ACC112 (cell line): ENCODE measurements at regions not wholly inside any gene's neighbourhood (a gene's known extent, or its start where the extent isn't known, plus 50 kb on each side); places are given as distances from the start of the nearest gene placed in this dataset.
"Not testable (repeated sequence)": the region's sequence is repeated elsewhere in the genome, so short reads cannot be mapped to it uniquely, and the experiment has no call there.

Source experiments
- H2AFZ ChIP-seq: fragments of 200-600 bp; sonication (generic); one replicate; pipeline ENCODE4 v1.6.0; 2017; ENCODE audit warnings: antibody characterized with exemption, low read length; ENCODE audit not compliant: unreplicated experiment
- H3K27ac ChIP-seq: fragments of 200-600 bp; sonication (generic); 2 replicates; pipeline ENCODE4 v1.5.1; 2014; ENCODE audit warnings: low read depth, mild to moderate bottlenecking, antibody characterized with exemption, low read length, moderate library complexity
- H3K27me3 ChIP-seq: fragments of 200-600 bp; sonication (generic); 2 replicates; pipeline ENCODE4 v1.6.1; 2014; ENCODE audit warnings: mild to moderate bottlenecking, antibody characterized with exemption, low read length, moderate library complexity, mixed read lengths; ENCODE audit not compliant: insufficient read depth
- H3K36me3 ChIP-seq: fragments of 200-600 bp; sonication (generic); 2 replicates; pipeline ENCODE4 v1.6.1; 2016; ENCODE audit warnings: mild to moderate bottlenecking, antibody characterized with exemption, low read length, moderate library complexity, mixed read lengths; ENCODE audit not compliant: insufficient read depth
- H3K4me1 ChIP-seq: fragments of 200-600 bp; sonication (generic); one replicate; pipeline ENCODE4 v1.6.1; 2016; ENCODE audit warnings: low read length, mixed read lengths; ENCODE audit not compliant: insufficient read depth, unreplicated experiment, control insufficient read depth
- H3K4me3 ChIP-seq: fragments of 200-600 bp; sonication (generic); 2 replicates; pipeline ENCODE4 v1.5.1; 2014; ENCODE audit warnings: mild to moderate bottlenecking, low read depth, low read length
- H3K79me2 ChIP-seq: fragments of 200-600 bp; sonication (generic); one replicate; pipeline ENCODE4 v1.6.0; 2016; ENCODE audit warnings: low read length; ENCODE audit not compliant: control insufficient read depth, unreplicated experiment, insufficient read depth

DNA sequence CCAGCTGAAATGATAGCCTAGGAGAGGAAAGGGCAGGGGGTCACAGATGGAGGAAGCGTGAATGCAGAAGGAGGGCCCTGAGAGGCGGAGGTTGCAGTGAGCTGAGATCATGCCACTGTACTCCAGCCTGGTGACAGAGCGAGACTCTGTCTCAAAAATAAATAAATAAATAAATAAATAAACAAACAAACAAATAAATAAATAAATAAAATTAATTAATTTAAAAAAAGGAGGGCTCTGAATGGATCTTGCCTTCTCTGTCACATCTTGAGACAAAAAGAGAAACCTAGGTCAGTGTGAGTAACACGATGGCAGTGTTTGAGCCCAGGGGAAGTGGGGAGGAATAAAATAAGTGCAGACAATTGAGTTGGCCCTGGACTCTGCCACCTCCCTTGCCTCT is 182.3 kb upstream of the DAAM1 start:
- not testable (repeated sequence) for H3K27ac ChIP-seq, H2AFZ ChIP-seq, H3K79me2 ChIP-seq, H3K36me3 ChIP-seq, H3K4me1 ChIP-seq, H3K27me3 ChIP-seq, H3K4me3 ChIP-seq

- H3K4me3 ChIP-seq: no peak overlapping the region
- H3K79me2 ChIP-seq: no peaks in the 10 kb centered on the region
- H3K27ac ChIP-seq: no peak overlapping the region
- H3K27me3 ChIP-seq: no peaks in the 10 kb centered on the region
- H3K4me1 ChIP-seq: no peaks in the 10 kb centered on the region
- peaks cover 6% of the 10 kb centered on the region; the same call in 1 of the 2 replicates for H3K36me3 ChIP-seq
- no peak overlapping the region for H2AFZ ChIP-seq
Measured at GRCh38 chr14:59009967-59010366, 178.5 kb upstream of the DAAM1 start.

DNA sequence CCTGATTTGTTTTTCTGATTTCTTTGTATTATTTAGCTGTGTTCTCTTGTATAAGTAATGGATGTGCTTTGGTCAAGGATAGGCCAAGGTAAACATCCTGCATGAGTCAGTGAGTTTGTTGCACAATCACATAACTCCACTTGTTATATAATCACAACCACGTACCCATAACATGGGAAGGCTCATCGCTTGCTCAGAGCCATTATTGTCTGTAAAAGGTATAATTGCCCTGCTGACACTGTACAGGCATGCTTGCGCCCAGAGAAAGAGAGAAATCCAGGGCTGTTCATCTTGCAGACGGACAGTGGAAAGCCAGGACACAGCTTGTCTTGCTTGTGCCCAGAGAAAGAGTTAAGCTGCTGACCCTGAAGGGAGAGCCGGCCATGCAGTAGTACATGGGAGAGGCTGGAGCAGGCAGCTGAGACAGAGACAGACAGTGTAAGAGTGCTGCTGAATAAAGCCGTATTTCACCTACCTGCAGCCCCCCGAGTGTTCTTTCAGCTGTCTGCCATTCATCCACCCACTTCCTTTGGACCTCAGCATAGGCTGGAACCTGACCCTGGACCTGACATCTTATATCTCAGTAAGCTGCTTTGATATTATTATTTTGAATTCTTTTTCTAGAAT is 174.7 kb upstream of the DAAM1 start:
- H3K79me2 ChIP-seq: no peaks in the 10 kb centered on the region
- H3K36me3 ChIP-seq: peaks cover 6% of the 10 kb centered on the region; the same call in 1 of the 2 replicates
- peaks cover 3% of the 10 kb centered on the region for H3K4me1 ChIP-seq
- H3K4me3 ChIP-seq: no peak overlapping the region
- no peaks in the 10 kb centered on the region for H3K27me3 ChIP-seq
- no peak overlapping the region for H3K27ac ChIP-seq
- no peak overlapping the region for H2AFZ ChIP-seq

GRCh38 chr14:59015482-59015881 is 173.0 kb upstream of the DAAM1 start:
- no peak overlapping the region for H3K4me3 ChIP-seq
- no peaks in the 10 kb centered on the region for H3K79me2 ChIP-seq
- peaks cover 6% of the 10 kb centered on the region; the same call in 1 of the 2 replicates for H3K36me3 ChIP-seq
- no peak overlapping the region for H3K27ac ChIP-seq
- H3K27me3 ChIP-seq: no peaks in the 10 kb centered on the region
- peaks cover 3% of the 10 kb centered on the region for H3K4me1 ChIP-seq
- no peak overlapping the region for H2AFZ ChIP-seq

- no peaks in the 10 kb centered on the region for H3K79me2 ChIP-seq
- H3K4me1 ChIP-seq: peaks cover 3% of the 10 kb centered on the region
- H3K27ac ChIP-seq: no peak overlapping the region
- peak overlapping the region; percentile 21 for H2AFZ ChIP-seq
- H3K36me3 ChIP-seq: peaks cover 4% of the 10 kb centered on the region; the same call in 1 of the 2 replicates
- no peaks in the 10 kb centered on the region for H3K27me3 ChIP-seq
- H3K4me3 ChIP-seq: no peak overlapping the region
Measured at GRCh38 chr14:59017285-59017965, 171.0 kb upstream of the DAAM1 start.

GRCh38 chr14:59018460-59018859 is 170.0 kb upstream of the DAAM1 start:
- Histone ChIP-seq H3K79me2 (no peaks in the 10 kb centered on the region), H3K4me1 (peaks cover 3% of the 10 kb centered on the region), H3K36me3 (no peaks in the 10 kb centered on the region), H2AFZ (no peak overlapping the region), H3K4me3 (no peak overlapping the region), H3K27me3 (no peaks in the 10 kb centered on the region), H3K27ac (no peak overlapping the region)

- Histone ChIP-seq H3K79me2 (no peaks in the 10 kb centered on the region), H3K4me3 (no peak overlapping the region), H3K36me3 (no peaks in the 10 kb centered on the region), H3K4me1 (peaks cover 3% of the 10 kb centered on the region), H2AFZ (no peak overlapping the region), H3K27ac (no peak overlapping the region), H3K27me3 (no peaks in the 10 kb centered on the region)
Measured at GRCh38 chr14:59018978-59019377, 169.5 kb upstream of the DAAM1 start.

DNA sequence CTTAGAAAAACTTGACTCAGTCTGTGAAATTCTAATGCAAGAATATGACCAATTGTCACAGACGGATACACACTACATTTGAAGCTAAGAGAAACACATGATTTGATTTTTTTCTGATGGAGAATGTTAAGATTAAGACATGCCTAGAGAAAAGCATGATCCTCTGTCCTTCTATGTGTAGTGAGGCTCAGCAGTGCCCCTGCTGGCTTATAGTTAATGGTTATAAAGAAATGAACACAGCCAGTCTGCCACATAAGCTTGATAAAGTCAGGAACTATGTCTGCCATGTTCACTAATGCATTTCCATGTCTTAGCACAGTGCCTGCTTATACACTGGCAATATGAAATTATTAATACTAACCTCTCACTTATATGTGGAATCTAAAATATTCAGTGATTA is 168.1 kb upstream of the DAAM1 start:
- Histone ChIP-seq H3K27ac (no peak overlapping the region), H3K4me3 (no peak overlapping the region), H2AFZ (no peak overlapping the region), H3K79me2 (no peaks in the 10 kb centered on the region), H3K4me1 (peaks cover 3% of the 10 kb centered on the region), H3K36me3 (no peaks in the 10 kb centered on the region), H3K27me3 (no peaks in the 10 kb centered on the region)

DNA sequence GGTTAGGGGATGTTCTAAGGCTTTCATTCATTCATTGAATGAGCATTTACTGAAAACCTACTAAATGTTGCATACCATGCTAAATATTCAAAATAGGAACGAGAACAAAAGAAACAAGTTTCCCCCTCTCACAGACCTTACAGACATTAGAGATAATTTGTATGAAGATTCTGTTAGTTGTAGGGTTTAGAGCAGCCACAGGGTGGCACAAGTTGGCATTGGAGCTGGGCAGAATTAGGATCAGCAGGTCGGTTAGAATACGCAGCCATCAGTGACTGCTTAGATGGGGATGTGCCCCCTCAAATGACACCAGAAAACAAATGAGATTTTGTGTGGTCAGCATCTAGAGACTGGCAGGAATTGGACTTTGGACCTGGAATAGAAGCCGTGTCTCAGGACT is 166.3 kb upstream of the DAAM1 start:
- no peaks in the 10 kb centered on the region for H3K36me3 ChIP-seq
- H3K4me1 ChIP-seq: peaks cover 3% of the 10 kb centered on the region
- no peak overlapping the region for H3K27ac ChIP-seq
- H3K79me2 ChIP-seq: no peaks in the 10 kb centered on the region
- no peaks in the 10 kb centered on the region for H3K27me3 ChIP-seq
- no peak overlapping the region for H2AFZ ChIP-seq
- H3K4me3 ChIP-seq: no peak overlapping the region

GRCh38 chr14:59026081-59026480 is 162.4 kb upstream of the DAAM1 start:
- Histone ChIP-seq H3K27ac (no peak overlapping the region), H2AFZ (no peak overlapping the region), H3K79me2 (no peaks in the 10 kb centered on the region), H3K27me3 (no peaks in the 10 kb centered on the region), H3K36me3 (no peaks in the 10 kb centered on the region), H3K4me3 (no peak overlapping the region), H3K4me1 (peaks cover 10% of the 10 kb centered on the region)

DNA sequence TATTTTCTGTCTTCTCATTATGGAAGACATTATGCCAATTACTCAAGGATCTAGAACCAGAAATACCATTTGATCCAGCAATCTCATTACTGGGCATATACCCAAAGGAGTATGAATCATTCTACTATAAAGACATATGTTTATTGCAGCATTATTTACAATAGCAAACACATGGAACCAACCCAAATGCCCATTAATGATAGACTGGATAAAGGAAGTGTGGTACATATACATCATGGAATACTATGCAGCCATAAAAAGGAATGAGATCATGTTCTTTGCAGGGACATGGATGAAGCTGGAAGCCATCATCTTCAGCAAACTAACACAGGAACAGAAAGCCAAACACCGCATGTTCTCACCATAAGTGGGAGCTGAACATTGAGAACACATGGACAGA is 161.8 kb upstream of the DAAM1 start:
- H3K4me3 ChIP-seq, H3K27ac ChIP-seq, H3K79me2 ChIP-seq, H2AFZ ChIP-seq, H3K4me1 ChIP-seq, H3K27me3 ChIP-seq, H3K36me3 ChIP-seq: not testable (repeated sequence)
